Coronary artery (tissue), 2 donors: ENCODE measurements at regions not wholly inside any gene's neighbourhood (a gene's known extent, or its start where the extent isn't known, plus 50 kb on each side); places are given as distances from the start of the nearest gene placed in this dataset.
A peak's percentile ranks its signal among the peaks of the same experiment; 100 is the strongest.

Source experiments
- DNase-seq: peaks from one replicate; pipeline ENCODE4 v3.0.0-alpha.2; 2017; ENCODE audit warnings: low spot score
- H3K27ac ChIP-seq, 2 donors: fragments of 200-600 bp; sonication (generic); one replicate each; pipeline ENCODE4 v1.5.1; 2016 to 2019
- H3K4me3 ChIP-seq: fragments of 200-600 bp; sonication (generic); 2 replicates; pipeline ENCODE4 v1.5.1; 2016; ENCODE audit warnings: mild to moderate bottlenecking, moderate library complexity
- CTCF ChIP-seq: fragments of 200-600 bp; sonication (generic); IDR thresholded peaks from one replicate; pipeline ENCODE4 v1.5.1; 2019; ENCODE audit warnings: antibody characterized with exemption

GRCh38 chr14:104422837-104423681 lies 156.5 kb upstream of the C14orf180 start:
- Histone ChIP-seq H3K4me3 (no peak overlapping the region), H3K27ac (no peak overlapping the region)
- no peak for TF ChIP-seq CTCF
- peak; percentile 45 for DNase-seq

- H3K27ac ChIP-seq, result no peak overlapping the region
- H3K4me3 ChIP-seq, result no peak overlapping the region
- DNase-seq, result peak; percentile 58
- no peak for TF ChIP-seq CTCF
These were observed 155.7 kb upstream of the C14orf180 start for GRCh38 chr14:104423701-104424405.

GRCh38 chr14:104424406-104425072 lies 155.0 kb upstream of the C14orf180 start:
- no peak for TF ChIP-seq CTCF
- H3K27ac ChIP-seq, result no peak overlapping the region
- no peak overlapping the region for H3K4me3 ChIP-seq
- DNase-seq, result peak; percentile 52

GRCh38 chr14:104425171-104425681 lies 154.3 kb upstream of the C14orf180 start:
- H3K4me3 ChIP-seq, result no peak overlapping the region
- H3K27ac ChIP-seq, result no peak overlapping the region
- peak; percentile 65 for DNase-seq
- TF ChIP-seq CTCF, result no peak

GRCh38 chr14:104425763-104426646 lies 153.6 kb upstream of the C14orf180 start:
- TF ChIP-seq CTCF, result no peak
- peak; percentile 36 for DNase-seq
- H3K27ac ChIP-seq, result no peak overlapping the region
- H3K4me3 ChIP-seq, result no peak overlapping the region

- Histone ChIP-seq H3K27ac (no peak overlapping the region), H3K4me3 (no peak overlapping the region)
- no peak for TF ChIP-seq CTCF
- DNase-seq, result peak; percentile 62
These were observed 152.3 kb upstream of the C14orf180 start for GRCh38 chr14:104427131-104427851.
